Keratinocyte (primary cell): ENCODE measurements at regions not wholly inside any gene's neighbourhood (a gene's known extent, or its start where the extent isn't known, plus 50 kb on each side); places are given as distances from the start of the nearest gene placed in this dataset.

Experiments
- DNase-seq: peaks from one replicate; pipeline ENCODE4 v3.0.0-alpha.2; 2011; ENCODE audit warnings: low read depth, missing footprints, low spot score
- FAIRE-seq: peaks from 2 replicates; lab custom pipeline; 2011; peaks lifted over from hg19 to GRCh38; lab: Jason Lieb, UNC
- H2AFZ ChIP-seq: 2 replicates; pipeline ENCODE4 v1.6.0; 2012; ENCODE audit warnings: low read length, control low read depth, inconsistent platforms; ENCODE audit not compliant: control insufficient read depth
- H3K27ac ChIP-seq: 2 replicates; pipeline ENCODE4 v1.5.1; 2011; ENCODE audit warnings: low read length; ENCODE audit not compliant: control insufficient read depth, insufficient read depth
- H3K27me3 ChIP-seq: 3 replicates; pipeline ENCODE4 v1.6.0; 2011; ENCODE audit warnings: low read length; ENCODE audit not compliant: control insufficient read depth, insufficient read depth; ENCODE audit errors: extremely low read depth
- H3K36me3 ChIP-seq, 2 experiments: 2 replicates in 1 of 2; 3 replicates in 1 of 2; pipeline ENCODE4 v1.5.1; 2011; ENCODE audit warnings: low read length in 2 of 2, mild to moderate bottlenecking in 1 of 2; ENCODE audit not compliant: control insufficient read depth in 2 of 2, insufficient read depth in 2 of 2; ENCODE audit errors: extremely low read depth in 1 of 2
- H3K4me1 ChIP-seq: 3 replicates; pipeline ENCODE4 v1.5.1; 2011; ENCODE audit warnings: low read length; ENCODE audit not compliant: control insufficient read depth, insufficient read depth; ENCODE audit errors: extremely low read depth
- H3K4me2 ChIP-seq: 3 replicates; pipeline ENCODE4 v1.6.0; 2011; ENCODE audit warnings: low read depth, low read length; ENCODE audit not compliant: control insufficient read depth, insufficient read depth; ENCODE audit errors: extremely low read depth
- H3K4me3 ChIP-seq, 3 experiments: fragments of 200-600 bp in 1 of 3; sonication (generic) in 1 of 3; 2 replicates in 2 of 3; 3 replicates in 1 of 3; pipeline ENCODE4 v1.5.1; 2011 to 2016; ENCODE audit warnings: low read length in 3 of 3, mild to moderate bottlenecking in 3 of 3, control low read depth in 2 of 3, inconsistent platforms in 1 of 3, low read depth in 1 of 3, mixed read lengths in 1 of 3, mixed run types in 1 of 3, moderate library complexity in 1 of 3; ENCODE audit not compliant: control insufficient read depth in 2 of 3, insufficient read depth in 2 of 3; ENCODE audit errors: extremely low read depth in 1 of 3
- H3K79me2 ChIP-seq: 2 replicates; pipeline ENCODE4 v1.6.0; 2012; ENCODE audit warnings: low read length; ENCODE audit not compliant: control insufficient read depth, insufficient read depth
- H3K9ac ChIP-seq: 3 replicates; pipeline ENCODE4 v1.6.0; 2011; ENCODE audit warnings: low read length; ENCODE audit not compliant: control insufficient read depth, insufficient read depth; ENCODE audit errors: extremely low read depth
- H3K9me1 ChIP-seq: 3 replicates; pipeline ENCODE4 v1.6.0; 2011; ENCODE audit warnings: low read length; ENCODE audit not compliant: control insufficient read depth, insufficient read depth; ENCODE audit errors: extremely low read depth
- H3K9me3 ChIP-seq: 2 replicates; pipeline ENCODE4 v1.5.1; 2012; ENCODE audit warnings: low read depth, low read length; ENCODE audit not compliant: control insufficient read depth
- H4K20me1 ChIP-seq: 3 replicates; pipeline ENCODE4 v1.6.0; 2011; ENCODE audit warnings: low read length; ENCODE audit not compliant: control insufficient read depth, insufficient read depth; ENCODE audit errors: extremely low read depth
- CTCF ChIP-seq, 3 experiments: IDR thresholded peaks in 1 of 3; conservative IDR thresholded peaks in 1 of 3; optimal IDR thresholded peaks in 1 of 3; 2 replicates in 2 of 3; 3 replicates in 1 of 3; pipeline versions ENCODE3 to v1.5.1; 2011; ENCODE audit warnings: low read length in 3 of 3, mild to moderate bottlenecking in 3 of 3, moderate library complexity in 2 of 3, control low read depth in 1 of 3, inconsistent platforms in 1 of 3; ENCODE audit not compliant: insufficient read depth in 2 of 3; ENCODE audit errors: extremely low read depth in 1 of 3
- EZH2 ChIP-seq: IDR thresholded peaks from one replicate; pipeline ENCODE4 v1.6.1; 2012; ENCODE audit warnings: inconsistent platforms, mild to moderate bottlenecking, low read length, moderate library complexity
- dilution Hi-C: fragments of 300-500 bp; cut with MboI; formaldehyde crosslinking; loops from one replicate; pipeline ENCODE4 v1.7.0; 2020; ENCODE audit warnings: low sequenced_read_pairs; ENCODE audit not compliant: extremely low pct_ligation_motif_present

- dilution Hi-C loops: no loop called here
- Histone ChIP-seq H3K27me3 (no peaks in the 10 kb centered on the region), H3K9ac (no peak overlapping the region), H2AFZ (no peak overlapping the region), H3K9me3 (no peaks in the 10 kb centered on the region), H3K36me3 (no peaks in the 10 kb centered on the region), H4K20me1 (no peaks in the 10 kb centered on the region), H3K27ac (no peak overlapping the region), H3K4me3 (no peak overlapping the region), H3K4me2 (no peak overlapping the region), H3K4me1 (no peaks in the 10 kb centered on the region), H3K79me2 (no peaks in the 10 kb centered on the region), H3K9me1 (no peaks in the 10 kb centered on the region)
- TF ChIP-seq CTCF (optimal IDR thresholded peaks at IDR 0.05 in 1 of 3, IDR thresholded peaks at IDR 0.05 in 1 of 3, conservative IDR thresholded peaks at IDR 0.05 in 1 of 3; ENCODE audit: extremely low read depth in 1 of 3, insufficient read depth in 2 of 3, low read length in 3 of 3): no peak
- no peak for TF ChIP-seq EZH2
- DNase-seq (no peak), FAIRE-seq (no peak)
These were observed 381.1 kb downstream of the FLRT2 start for GRCh38 chr14:85911044-85911443.

DNA sequence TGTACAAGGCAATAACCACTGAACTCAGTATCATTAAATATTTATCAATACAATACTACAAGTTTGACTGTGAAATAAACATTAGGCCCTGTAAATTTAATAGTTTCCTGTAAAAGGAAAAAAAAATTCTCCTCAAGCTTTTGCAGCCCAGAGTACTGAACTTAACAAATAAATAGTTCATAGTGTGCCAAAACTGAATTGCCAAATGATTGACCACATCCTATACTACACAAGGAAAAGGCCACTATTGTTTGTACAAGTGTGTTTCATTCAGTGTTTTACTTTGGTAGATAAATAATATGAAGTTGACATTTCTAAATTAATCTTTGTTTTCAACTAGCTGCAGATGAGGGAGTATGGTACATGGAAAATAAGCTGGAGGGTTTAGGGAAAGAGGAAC, 379.6 kb downstream of the FLRT2 start:
- no peaks in the 10 kb centered on the region for H3K27me3 ChIP-seq
- no peaks in the 10 kb centered on the region for H3K79me2 ChIP-seq
- H3K9me3 ChIP-seq: no peaks in the 10 kb centered on the region
- no peaks in the 10 kb centered on the region for H3K9me1 ChIP-seq
- no peak overlapping the region for H2AFZ ChIP-seq
- DNase-seq: no peak
- no peak overlapping the region for H3K4me2 ChIP-seq
- H3K4me1 ChIP-seq: no peaks in the 10 kb centered on the region
- H3K9ac ChIP-seq: no peak overlapping the region
- no peaks in the 10 kb centered on the region for H4K20me1 ChIP-seq
- dilution Hi-C loops: no loop called here
- no peak for FAIRE-seq
- no peak overlapping the region for H3K4me3 ChIP-seq
- no peak overlapping the region for H3K27ac ChIP-seq
- TF ChIP-seq CTCF (optimal IDR thresholded peaks at IDR 0.05 in 1 of 3, IDR thresholded peaks at IDR 0.05 in 1 of 3, conservative IDR thresholded peaks at IDR 0.05 in 1 of 3; ENCODE audit: extremely low read depth in 1 of 3, insufficient read depth in 2 of 3, low read length in 3 of 3): no peak
- TF ChIP-seq EZH2: no peak
- no peaks in the 10 kb centered on the region for H3K36me3 ChIP-seq
